Lung (tissue), 11 donors: ENCODE measurements at regions not wholly inside any gene's neighbourhood (a gene's known extent, or its start where the extent isn't known, plus 50 kb on each side); places are given as distances from the start of the nearest gene placed in this dataset.

Experiments
- ATAC-seq: fragments of 200-7000 bp; cut with Tn5 transposase; one replicate; pipeline ENCODE4 v1.9.1; 2020; ENCODE audit warnings: moderate number of reproducible peaks; ENCODE audit not compliant: insufficient read depth, low FRiP score
- DNase-seq, 3 donors: peaks; one replicate each; pipeline ENCODE4 v3.0.0-alpha.2; 2013 to 2017
- H3K27ac ChIP-seq, 2 donors: one replicate each; pipeline ENCODE4 v1.5.1; 2013; ENCODE audit warnings: mild to moderate bottlenecking in 2 of 2, moderate library complexity in 2 of 2, control low read depth in 1 of 2, inconsistent platforms in 1 of 2, low read depth in 1 of 2, low read length in 1 of 2
- H3K27me3 ChIP-seq, 3 donors: one replicate each; pipeline ENCODE4 v1.5.1; 2013; ENCODE audit warnings: low read length in 2 of 3; ENCODE audit not compliant: control insufficient read depth in 3 of 3, insufficient read depth in 3 of 3
- H3K36me3 ChIP-seq, 4 donors: one replicate each; pipeline ENCODE4 v1.5.1; 2013; ENCODE audit warnings: low read length in 4 of 4, mild to moderate bottlenecking in 1 of 4, moderate library complexity in 1 of 4; ENCODE audit not compliant: control insufficient read depth in 4 of 4, insufficient read depth in 4 of 4
- H3K4me1 ChIP-seq, 5 donors: one replicate each; pipeline ENCODE4 v1.5.1; 2013; ENCODE audit warnings: low read length in 5 of 5, mild to moderate bottlenecking in 2 of 5, moderate library complexity in 1 of 5; ENCODE audit not compliant: control insufficient read depth in 5 of 5, insufficient read depth in 5 of 5
- H3K4me3 ChIP-seq: one replicate; pipeline ENCODE4 v1.5.1; 2013; ENCODE audit warnings: mild to moderate bottlenecking, control low read depth, moderate library complexity
- H3K9ac ChIP-seq, 2 donors: one replicate each; pipeline ENCODE4 v1.5.1; 2013; ENCODE audit warnings: low read length in 2 of 2, control low read depth in 1 of 2; ENCODE audit not compliant: insufficient read depth in 1 of 2
- H3K9me3 ChIP-seq, 4 donors: one replicate each; pipeline ENCODE4 v1.5.1; 2013; ENCODE audit warnings: low read length in 3 of 4, mild to moderate bottlenecking in 1 of 4, moderate library complexity in 1 of 4; ENCODE audit not compliant: control insufficient read depth in 4 of 4, insufficient read depth in 3 of 4
- WGBS, 2 donors: extraction: QIAGEN DNeasy Blood & Tissue Kit; methylation state at CpG; one replicate each; pipeline ENCODE4 v1.1.7; 2013; 5-methylcytosine and 5-hydroxymethylcytosine counted together
- TF ChIP-seq, protein P1 (sequence below): IDR thresholded peaks from 2 replicates; pipeline ENCODE4 v1.5.1; 2012; ENCODE audit warnings: mild to moderate bottlenecking; ENCODE audit errors: control extremely low read depth, extremely low read depth
- donor health status: control.
- donor health status: control.
- donor health status: Bipolar disorder and iron deficiency.
- donor health status: healthy.
- donor health status: DM: yes; HTN: yes; CAD: no.

DNA sequence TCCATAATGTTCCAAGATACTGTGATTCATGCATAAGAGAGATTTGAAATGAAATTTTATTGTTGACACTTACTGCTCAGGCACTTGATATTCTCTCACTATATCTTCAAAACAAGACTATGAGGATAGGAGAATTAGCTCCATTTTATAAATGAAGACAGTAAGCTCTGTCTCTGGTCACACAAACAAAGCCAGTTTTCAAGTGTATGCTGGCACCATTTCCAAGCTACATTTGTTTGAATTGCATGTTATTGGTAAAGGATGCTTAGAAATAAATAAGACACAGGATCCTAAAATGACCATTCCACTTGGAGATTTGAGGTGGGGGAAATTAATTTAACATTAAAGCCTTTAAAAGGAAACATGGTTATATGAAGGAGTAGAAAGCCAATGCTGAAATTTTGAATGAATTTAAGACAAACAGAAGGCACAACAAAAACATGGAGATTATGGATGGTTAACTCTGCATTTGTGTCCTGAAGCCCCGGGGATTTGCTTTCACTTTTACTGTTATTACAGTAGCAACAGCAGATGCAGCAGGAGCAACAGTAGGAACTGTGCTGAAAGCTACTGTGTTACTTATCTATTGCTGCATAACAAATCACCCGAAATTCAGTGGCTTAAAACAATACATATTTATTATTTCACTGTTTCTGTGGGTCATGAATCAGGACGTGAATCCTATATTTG lies 79.7 kb upstream of the ASTN2 start:
- no peak overlapping the region for H3K4me3 ChIP-seq
- H3K4me1 ChIP-seq, result peaks cover 0 to 3% (median 0%) of the 10 kb centered on the region in 5 donors
- 37 to 52% methylated on average over 3 of the region's 3 CpGs for WGBS, 2 donors
- H3K27ac ChIP-seq, result no peak overlapping the region
- peak in 2 of 3 donors; percentile 25 to 33 for DNase-seq
- peaks cover 0 to 5% (median 0%) of the 10 kb centered on the region in 4 donors for H3K9me3 ChIP-seq
- no peaks in the 10 kb centered on the region for H3K27me3 ChIP-seq
- H3K9ac ChIP-seq, result no peak overlapping the region
- no peak for ATAC-seq
- no peaks in the 10 kb centered on the region for H3K36me3 ChIP-seq
- TF ChIP-seq, protein P1, sequence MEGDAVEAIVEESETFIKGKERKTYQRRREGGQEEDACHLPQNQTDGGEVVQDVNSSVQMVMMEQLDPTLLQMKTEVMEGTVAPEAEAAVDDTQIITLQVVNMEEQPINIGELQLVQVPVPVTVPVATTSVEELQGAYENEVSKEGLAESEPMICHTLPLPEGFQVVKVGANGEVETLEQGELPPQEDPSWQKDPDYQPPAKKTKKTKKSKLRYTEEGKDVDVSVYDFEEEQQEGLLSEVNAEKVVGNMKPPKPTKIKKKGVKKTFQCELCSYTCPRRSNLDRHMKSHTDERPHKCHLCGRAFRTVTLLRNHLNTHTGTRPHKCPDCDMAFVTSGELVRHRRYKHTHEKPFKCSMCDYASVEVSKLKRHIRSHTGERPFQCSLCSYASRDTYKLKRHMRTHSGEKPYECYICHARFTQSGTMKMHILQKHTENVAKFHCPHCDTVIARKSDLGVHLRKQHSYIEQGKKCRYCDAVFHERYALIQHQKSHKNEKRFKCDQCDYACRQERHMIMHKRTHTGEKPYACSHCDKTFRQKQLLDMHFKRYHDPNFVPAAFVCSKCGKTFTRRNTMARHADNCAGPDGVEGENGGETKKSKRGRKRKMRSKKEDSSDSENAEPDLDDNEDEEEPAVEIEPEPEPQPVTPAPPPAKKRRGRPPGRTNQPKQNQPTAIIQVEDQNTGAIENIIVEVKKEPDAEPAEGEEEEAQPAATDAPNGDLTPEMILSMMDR, result no peak

DNA sequence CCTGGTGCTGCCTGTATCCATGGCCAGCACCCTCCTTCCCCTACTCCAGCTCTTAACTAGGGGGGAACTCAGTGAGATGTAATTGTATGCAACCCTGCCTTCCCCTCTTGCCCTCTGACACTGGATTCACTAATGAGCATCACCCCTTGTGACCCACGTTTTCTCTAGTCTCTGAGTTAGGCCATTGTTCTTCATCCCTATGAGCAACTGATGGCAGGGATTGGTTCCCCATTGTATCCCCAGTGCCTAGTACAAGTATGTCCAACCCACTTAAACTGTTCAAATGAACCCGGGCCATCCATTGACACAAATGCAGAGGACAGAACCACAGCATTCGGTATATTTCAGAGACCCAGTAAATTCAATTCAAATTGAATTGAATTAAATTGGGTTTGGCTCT lies 77.6 kb upstream of the ASTN2 start:
- DNase-seq, result no peak

DNA sequence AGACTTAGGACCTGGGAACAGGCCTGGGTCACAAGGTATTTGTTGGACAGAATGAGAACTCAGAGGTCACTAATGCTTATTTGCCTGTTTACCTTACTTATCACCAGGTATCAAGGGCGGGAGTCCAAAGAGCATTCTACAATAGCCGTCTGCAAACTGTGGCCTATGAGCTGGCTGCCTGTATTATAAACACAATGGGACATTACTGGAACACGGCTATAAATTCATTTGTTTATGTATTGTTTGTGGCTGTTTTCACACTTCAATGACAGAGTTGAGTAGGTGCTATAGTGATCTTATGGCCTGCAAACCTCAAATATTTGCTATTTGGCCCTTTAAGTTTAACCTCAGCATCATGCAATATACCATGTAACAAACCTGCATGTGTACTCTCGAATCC lies 76.6 kb upstream of the ASTN2 start:
- peaks cover 0 to 16% (median 5%) of the 10 kb centered on the region in 5 donors for H3K4me1 ChIP-seq
- H3K9ac ChIP-seq, result no peak overlapping the region
- no peak for ATAC-seq
- no peak overlapping the region for H3K4me3 ChIP-seq
- H3K36me3 ChIP-seq, result no peaks in the 10 kb centered on the region
- peaks cover 0 to 2% (median 0%) of the 10 kb centered on the region in 4 donors for H3K9me3 ChIP-seq
- H3K27me3 ChIP-seq, result no peaks in the 10 kb centered on the region
- TF ChIP-seq, protein P1, result no peak
- WGBS, 2 donors, result 58 to 71% methylated on average over 4 of the region's 4 CpGs
- peak in 2 of 3 donors; percentile 4 to 6 for DNase-seq
- no peak overlapping the region for H3K27ac ChIP-seq

More for the DNA sequence above, 77.6 kb upstream of the ASTN2 start:
- peaks cover 0 to 11% (median 3%) of the 10 kb centered on the region in 5 donors for H3K4me1 ChIP-seq
- TF ChIP-seq, protein P1, result no peak
- no peak overlapping the region for H3K27ac ChIP-seq
- no peak overlapping the region for H3K9ac ChIP-seq
- H3K9me3 ChIP-seq, result peaks cover 0 to 2% (median 0%) of the 10 kb centered on the region in 4 donors
- H3K36me3 ChIP-seq, result no peaks in the 10 kb centered on the region
- no peaks in the 10 kb centered on the region for H3K27me3 ChIP-seq
- 69 to 79% methylated on average over 3 of the region's 3 CpGs for WGBS, 2 donors
- no peak for ATAC-seq
- H3K4me3 ChIP-seq, result no peak overlapping the region
